K562 (cell line): ENCODE measurements at regions not wholly inside any gene's neighbourhood (a gene's known extent, or its start where the extent isn't known, plus 50 kb on each side); places are given as distances from the start of the nearest gene placed in this dataset.
"Not testable (repeated sequence)": the region's sequence is repeated elsewhere in the genome, so short reads cannot be mapped to it uniquely, and the experiment has no call there.

ENCODE experiments used
- ATAC-seq: fragments of 200-7000 bp; cut with Tn5 transposase; 3 replicates; pipeline ENCODE4 v1.9.1; 2020; ENCODE audit warnings: moderate library complexity
- BruUV-seq: library from RNA; stranded (reverse); fragments of 400-500 nt; replicated peaks from 2 replicates; lab custom pipeline; 2021; lab: Mats Ljungman, UMichigan
- CTCF ChIA-PET: fragments of 300-600 bp; formaldehyde crosslinking; extraction: SDS; loops from one replicate; lab custom pipeline; 2021; ENCODE audit warnings: low intra/inter-chr PET ratio; lab: Yijun Ruan, JAX
- POLR2A ChIA-PET: fragments of 300-600, 350-650 bp; sonication (Branson Sonifier 250); formaldehyde crosslinking; extraction: SDS; loops from one replicate; lab custom pipeline; 2021; ENCODE audit warnings: antibody characterized with exemption, inconsistent platforms; lab: Yijun Ruan, JAX
- DNase-seq, 4 experiments: peaks; one replicate each; pipeline versions ENCODE4 v3.0.0 to v3.0.0-alpha.2; 2011 to 2018; ENCODE audit warnings: low spot score in 3 of 4, mixed read lengths in 3 of 4; ENCODE audit errors: extremely low read depth in 1 of 4
- FAIRE-seq: peaks from 2 replicates; lab custom pipeline; 2011; peaks lifted over from hg19 to GRCh38; lab: Jason Lieb, UNC
- H2AFZ ChIP-seq: 2 replicates; pipeline ENCODE4 v1.6.0; 2011; ENCODE audit warnings: low read depth, low read length, control low read depth, inconsistent platforms
- H3K27ac ChIP-seq: fragments of 200-600 bp; 3 replicates; pipeline ENCODE4 v1.8.0; 2011; ENCODE audit warnings: low read depth, mild to moderate bottlenecking, control low read depth, inconsistent platforms, low read length, moderate library complexity, mixed read lengths; ENCODE audit errors: extremely low read depth
- H3K27me3 ChIP-seq, 2 experiments: fragments of 300-600 bp in 1 of 2; 2 replicates in 1 of 2; 3 replicates in 1 of 2; pipeline versions ENCODE4 v1.6.0 to v1.8.0; 2011; ENCODE audit warnings: inconsistent platforms in 2 of 2, low read length in 2 of 2, mild to moderate bottlenecking in 1 of 2, mixed read lengths in 1 of 2, moderate library complexity in 1 of 2; ENCODE audit not compliant: control insufficient read depth in 2 of 2, insufficient read depth in 2 of 2
- H3K36me3 ChIP-seq: fragments of 300-600 bp; 3 replicates; pipeline ENCODE4 v1.8.0; 2011; ENCODE audit warnings: mild to moderate bottlenecking, low read length, inconsistent platforms; ENCODE audit not compliant: control insufficient read depth, insufficient read depth
- H3K4me1 ChIP-seq, 2 experiments: fragments of 200-600 bp in 1 of 2; replicated peaks in 1 of 2; 2 replicates in 1 of 2; 3 replicates in 1 of 2; pipeline versions ENCODE4 v1.5.1 to v1.8.0; 2011; ENCODE audit warnings: inconsistent platforms in 2 of 2, low read length in 2 of 2, mild to moderate bottlenecking in 1 of 2, mixed read lengths in 1 of 2, moderate library complexity in 1 of 2; ENCODE audit not compliant: control insufficient read depth in 2 of 2, insufficient read depth in 2 of 2
- H3K4me2 ChIP-seq: 2 replicates; pipeline ENCODE4 v1.6.1; 2011; ENCODE audit warnings: low read length, control low read depth, inconsistent platforms, mixed read lengths; ENCODE audit not compliant: insufficient read depth
- H3K4me3 ChIP-seq: fragments of 200-600 bp; sonication (generic), shearing (Covaris generic); 2 replicates; pipeline ENCODE4 v1.5.1; 2016; ENCODE audit warnings: control low read depth, inconsistent platforms
- H3K79me2 ChIP-seq: fragments of 200-600 bp; 3 replicates; pipeline ENCODE4 v1.8.0; 2011; ENCODE audit warnings: low read length, inconsistent platforms; ENCODE audit not compliant: control insufficient read depth, insufficient read depth
- H3K9ac ChIP-seq, 2 experiments: 2 replicates each; pipeline versions ENCODE4 v1.6.0 to v1.6.1; 2011; ENCODE audit warnings: low read depth in 2 of 2, low read length in 2 of 2, control low read depth in 1 of 2, inconsistent platforms in 1 of 2, mild to moderate bottlenecking in 1 of 2, mixed read lengths in 1 of 2; ENCODE audit not compliant: insufficient read depth in 1 of 2
- H3K9me1 ChIP-seq: one replicate; pipeline ENCODE4 v1.6.0; 2011; ENCODE audit warnings: inconsistent platforms, mild to moderate bottlenecking, low read length, moderate library complexity; ENCODE audit not compliant: control insufficient read depth, insufficient read depth
- H3K9me3 ChIP-seq: replicated peaks from 2 replicates; pipeline ENCODE4 v1.5.1; 2011; ENCODE audit warnings: low read depth, low read length, inconsistent platforms; ENCODE audit not compliant: control insufficient read depth, insufficient read depth
- H4K20me1 ChIP-seq: replicated peaks from 2 replicates; pipeline ENCODE4 v1.6.1; 2011; ENCODE audit warnings: low read length, inconsistent platforms, mixed read lengths; ENCODE audit not compliant: control insufficient read depth, insufficient read depth
- WGBS: fragments of 100-300 bp; shearing (Covaris generic); methylation state at CpG from one replicate; pipeline ENCODE4 v1.1.6; 2016; ENCODE audit warnings: low coverage, mixed read lengths; ENCODE audit not compliant: insufficient coverage; ENCODE audit errors: missing lambda C conversion rate; 5-methylcytosine and 5-hydroxymethylcytosine counted together
- in situ Hi-C: fragments of 300-500 bp; cut with MboI; formaldehyde crosslinking; loops from 4 replicates; pipeline ENCODE4 v1.15.0; 2018; ENCODE audit warnings: inconsistent platforms, mixed read lengths
- intact Hi-C: fragments of 100-400 bp; cut with micrococcal nuclease; formaldehyde crosslinking; loops from 2 replicates; pipeline ENCODE4 v1.14.2; 2022

- H2AFZ ChIP-seq, in situ Hi-C loops, H3K79me2 ChIP-seq, H3K36me3 ChIP-seq, H3K4me3 ChIP-seq, ATAC-seq, BruUV-seq, DNase-seq, H3K9me3 ChIP-seq, H3K4me2 ChIP-seq, H4K20me1 ChIP-seq, H3K9me1 ChIP-seq, intact Hi-C loops, H3K27me3 ChIP-seq, H3K27ac ChIP-seq, H3K4me1 ChIP-seq, CTCF ChIA-PET, H3K9ac ChIP-seq, POLR2A ChIA-PET, FAIRE-seq: not testable (repeated sequence)
- no CpG with 5 or more reads among the region's 4 CpGs for WGBS
These were observed 1177.3 kb downstream of the TMEM121 start for GRCh38 chr14:106703651-106704050.

DNA sequence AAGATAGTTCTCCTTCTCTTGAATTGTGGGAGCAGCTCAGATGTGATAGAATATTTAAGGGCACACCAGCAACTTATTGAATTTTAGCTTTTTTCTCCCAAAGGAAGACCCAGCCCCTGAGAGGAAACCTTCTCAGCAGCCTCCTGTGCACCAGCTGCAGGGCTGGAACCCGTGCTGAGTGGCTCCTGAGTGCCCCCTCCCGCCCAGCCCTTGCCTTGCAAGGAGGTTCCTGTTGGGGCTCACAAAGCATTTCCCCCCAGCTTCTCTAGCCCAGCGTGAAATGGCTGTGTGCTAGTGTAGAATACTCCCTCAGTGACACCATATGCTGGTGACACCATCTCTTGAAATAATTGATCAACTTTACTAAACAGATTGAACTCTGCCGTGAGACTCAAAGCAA lies 1180.1 kb downstream of the TMEM121 start:
- not testable (repeated sequence) for ATAC-seq

GRCh38 chr14:106710187-106710586 lies 1183.8 kb downstream of the TMEM121 start:
- intact Hi-C loops, H2AFZ ChIP-seq, in situ Hi-C loops, ATAC-seq, H3K36me3 ChIP-seq, H3K4me1 ChIP-seq, H3K27ac ChIP-seq, POLR2A ChIA-PET, H3K9me1 ChIP-seq, H3K27me3 ChIP-seq, H3K4me3 ChIP-seq, H4K20me1 ChIP-seq, H3K9ac ChIP-seq, H3K4me2 ChIP-seq, H3K79me2 ChIP-seq, BruUV-seq, DNase-seq, H3K9me3 ChIP-seq, CTCF ChIA-PET, FAIRE-seq: not testable (repeated sequence)
- 0% methylated on average over 7 of the region's 7 CpGs for WGBS

More for the DNA sequence above, 1180.1 kb downstream of the TMEM121 start:
- H3K9ac ChIP-seq, H3K36me3 ChIP-seq, H3K27me3 ChIP-seq, H3K79me2 ChIP-seq, CTCF ChIA-PET, H3K9me1 ChIP-seq, H2AFZ ChIP-seq, H3K4me2 ChIP-seq, BruUV-seq, POLR2A ChIA-PET, H3K4me1 ChIP-seq, intact Hi-C loops, FAIRE-seq, H3K4me3 ChIP-seq, H3K27ac ChIP-seq, DNase-seq, H4K20me1 ChIP-seq, H3K9me3 ChIP-seq, in situ Hi-C loops: not testable (repeated sequence)
- 0% methylated on average over 1 of the region's 4 CpGs for WGBS

- H3K27ac ChIP-seq, intact Hi-C loops, H3K4me1 ChIP-seq, H3K79me2 ChIP-seq, H3K9me1 ChIP-seq, H4K20me1 ChIP-seq, H3K4me3 ChIP-seq, H3K9me3 ChIP-seq, in situ Hi-C loops, DNase-seq, H3K36me3 ChIP-seq, ATAC-seq, CTCF ChIA-PET, H3K4me2 ChIP-seq, H2AFZ ChIP-seq, FAIRE-seq, BruUV-seq, H3K27me3 ChIP-seq, H3K9ac ChIP-seq: not testable (repeated sequence)
- POLR2A ChIA-PET: interaction anchor here (0.6 kb wide), 1 partner anchor 294 kb away, joined by 3 read pairs; no protein-coding TSS in a partner anchor
- 0% methylated on average over 5 of the region's 5 CpGs for WGBS
These were observed 1186.1 kb downstream of the TMEM121 start for GRCh38 chr14:106712513-106712912.
